ENCODE measurements at regions not wholly inside any gene's neighbourhood (a gene's known extent, or its start where the extent isn't known, plus 50 kb on each side); places are given as distances from the start of the nearest gene placed in this dataset.

DNA sequence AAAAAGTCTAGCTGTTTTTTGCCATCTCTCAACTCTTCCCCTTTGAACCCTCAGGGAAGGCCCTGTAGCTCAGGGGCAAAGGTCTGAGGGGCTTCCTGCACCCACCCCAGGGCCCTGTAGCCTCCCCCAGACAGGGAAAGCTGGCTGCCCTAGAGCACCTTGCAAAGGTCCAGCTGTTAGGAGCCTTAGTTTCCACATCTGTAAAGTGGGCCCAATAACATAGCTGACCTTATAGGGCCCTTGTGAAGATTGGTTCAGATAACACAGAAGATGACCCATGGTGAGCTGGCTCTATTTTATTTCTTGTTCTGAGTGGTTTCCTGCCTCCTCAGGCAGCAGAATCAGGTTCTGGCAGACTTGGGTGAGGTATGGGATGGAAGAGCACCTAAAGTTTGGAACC lies 55.2 kb upstream of the SMAD6 start:
- TF ChIP-seq, protein P1, sequence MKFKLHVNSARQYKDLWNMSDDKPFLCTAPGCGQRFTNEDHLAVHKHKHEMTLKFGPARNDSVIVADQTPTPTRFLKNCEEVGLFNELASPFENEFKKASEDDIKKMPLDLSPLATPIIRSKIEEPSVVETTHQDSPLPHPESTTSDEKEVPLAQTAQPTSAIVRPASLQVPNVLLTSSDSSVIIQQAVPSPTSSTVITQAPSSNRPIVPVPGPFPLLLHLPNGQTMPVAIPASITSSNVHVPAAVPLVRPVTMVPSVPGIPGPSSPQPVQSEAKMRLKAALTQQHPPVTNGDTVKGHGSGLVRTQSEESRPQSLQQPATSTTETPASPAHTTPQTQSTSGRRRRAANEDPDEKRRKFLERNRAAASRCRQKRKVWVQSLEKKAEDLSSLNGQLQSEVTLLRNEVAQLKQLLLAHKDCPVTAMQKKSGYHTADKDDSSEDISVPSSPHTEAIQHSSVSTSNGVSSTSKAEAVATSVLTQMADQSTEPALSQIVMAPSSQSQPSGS (IDR thresholded peaks at IDR 0.05; ENCODE audit: low read length): no peak
- no peak for TF ChIP-seq CBX8 (IDR thresholded peaks at IDR 0.05; ENCODE audit: borderline replicate concordance, low read depth, low read length)
- no peak for TF ChIP-seq EP300 (IDR thresholded peaks at IDR 0.05; ENCODE audit: borderline replicate concordance in 1 of 2, low read depth in 2 of 2, low read length in 2 of 2)
- TF ChIP-seq, protein P2, sequence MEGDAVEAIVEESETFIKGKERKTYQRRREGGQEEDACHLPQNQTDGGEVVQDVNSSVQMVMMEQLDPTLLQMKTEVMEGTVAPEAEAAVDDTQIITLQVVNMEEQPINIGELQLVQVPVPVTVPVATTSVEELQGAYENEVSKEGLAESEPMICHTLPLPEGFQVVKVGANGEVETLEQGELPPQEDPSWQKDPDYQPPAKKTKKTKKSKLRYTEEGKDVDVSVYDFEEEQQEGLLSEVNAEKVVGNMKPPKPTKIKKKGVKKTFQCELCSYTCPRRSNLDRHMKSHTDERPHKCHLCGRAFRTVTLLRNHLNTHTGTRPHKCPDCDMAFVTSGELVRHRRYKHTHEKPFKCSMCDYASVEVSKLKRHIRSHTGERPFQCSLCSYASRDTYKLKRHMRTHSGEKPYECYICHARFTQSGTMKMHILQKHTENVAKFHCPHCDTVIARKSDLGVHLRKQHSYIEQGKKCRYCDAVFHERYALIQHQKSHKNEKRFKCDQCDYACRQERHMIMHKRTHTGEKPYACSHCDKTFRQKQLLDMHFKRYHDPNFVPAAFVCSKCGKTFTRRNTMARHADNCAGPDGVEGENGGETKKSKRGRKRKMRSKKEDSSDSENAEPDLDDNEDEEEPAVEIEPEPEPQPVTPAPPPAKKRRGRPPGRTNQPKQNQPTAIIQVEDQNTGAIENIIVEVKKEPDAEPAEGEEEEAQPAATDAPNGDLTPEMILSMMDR (IDR thresholded peaks at IDR 0.05; ENCODE audit: control extremely low read depth in 1 of 3, insufficient read depth in 1 of 3, low read depth in 1 of 3, low read length in 3 of 3): no peak
- TF ChIP-seq, protein P3, sequence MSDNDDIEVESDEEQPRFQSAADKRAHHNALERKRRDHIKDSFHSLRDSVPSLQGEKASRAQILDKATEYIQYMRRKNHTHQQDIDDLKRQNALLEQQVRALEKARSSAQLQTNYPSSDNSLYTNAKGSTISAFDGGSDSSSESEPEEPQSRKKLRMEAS (IDR thresholded peaks at IDR 0.05): no peak
- TF ChIP-seq CHD2 (IDR thresholded peaks at IDR 0.05; ENCODE audit: low read length): no peak
- TF ChIP-seq YY1 (IDR thresholded peaks at IDR 0.05; ENCODE audit: low read depth, low read length): no peak
- no peak for TF ChIP-seq SUZ12 (IDR thresholded peaks at IDR 0.05; ENCODE audit: low read length)
- no peak for TF ChIP-seq FOSL1 (IDR thresholded peaks at IDR 0.05; ENCODE audit: insufficient read depth, low read depth, low read length)
- TF ChIP-seq JUN (IDR thresholded peaks at IDR 0.05; ENCODE audit: low read depth, low read length): no peak
- TF ChIP-seq BACH1 (IDR thresholded peaks at IDR 0.05; ENCODE audit: low read length): no peak
